ENCODE measurements at regions not wholly inside any gene's neighbourhood (a gene's known extent, or its start where the extent isn't known, plus 50 kb on each side); places are given as distances from the start of the nearest gene placed in this dataset.

DNA sequence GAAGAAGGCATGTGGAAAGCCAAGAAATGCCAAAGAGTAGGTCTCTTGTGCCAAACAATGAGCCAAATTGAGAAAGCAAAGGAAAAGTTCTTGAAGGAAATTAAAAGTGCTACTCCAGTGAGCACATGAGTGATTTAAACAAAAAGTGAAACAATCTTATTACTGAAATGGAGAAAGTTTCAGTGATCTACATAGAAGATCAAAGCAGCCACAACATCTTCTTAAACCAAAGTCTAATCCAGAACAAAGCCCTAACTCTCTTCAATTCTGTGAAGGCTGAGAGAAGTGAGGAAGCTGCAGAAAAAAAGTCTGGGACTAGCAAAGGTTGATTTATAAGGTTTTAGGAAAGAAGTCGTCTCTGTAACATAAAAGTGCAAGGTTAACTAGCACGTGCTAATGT, 259.6 kb downstream of the FLRT2 start:
- no peak for DNase-seq

DNA sequence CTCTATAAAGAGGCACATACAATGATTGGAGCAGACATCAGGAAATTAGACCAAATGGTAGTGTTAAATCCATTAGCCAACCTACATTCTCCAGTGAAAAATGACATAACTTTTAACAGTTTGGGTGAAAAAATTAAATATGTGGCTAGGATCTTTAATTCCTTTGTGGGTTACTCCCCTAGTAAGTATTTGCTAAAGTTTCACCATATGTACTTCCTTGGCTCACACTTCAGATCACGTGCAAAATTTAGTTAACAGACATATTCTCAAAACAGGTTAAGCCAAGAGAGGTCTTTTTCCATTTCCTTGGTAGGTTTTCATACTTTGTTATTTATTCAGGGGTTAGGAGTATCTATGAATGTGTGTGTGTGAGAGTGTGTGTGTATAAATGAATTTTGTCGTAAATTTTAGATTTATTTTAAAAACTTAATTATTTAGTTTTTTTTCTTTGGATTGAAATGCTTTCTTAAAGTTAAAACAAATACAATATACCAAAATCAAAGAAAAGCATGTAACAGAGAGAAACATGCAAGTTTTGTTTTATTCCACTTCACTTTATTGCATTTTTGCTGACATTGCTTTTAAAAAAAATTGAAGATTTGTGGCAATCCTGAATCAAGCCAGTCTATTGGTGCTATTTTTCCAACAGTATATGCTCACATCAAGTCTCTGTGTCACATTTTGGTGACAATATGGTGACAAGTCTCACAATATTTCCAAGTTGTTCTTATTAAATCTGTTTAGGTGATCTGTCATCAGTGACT, 258.7 kb downstream of the FLRT2 start:
- DNase-seq, result no peak

DNA sequence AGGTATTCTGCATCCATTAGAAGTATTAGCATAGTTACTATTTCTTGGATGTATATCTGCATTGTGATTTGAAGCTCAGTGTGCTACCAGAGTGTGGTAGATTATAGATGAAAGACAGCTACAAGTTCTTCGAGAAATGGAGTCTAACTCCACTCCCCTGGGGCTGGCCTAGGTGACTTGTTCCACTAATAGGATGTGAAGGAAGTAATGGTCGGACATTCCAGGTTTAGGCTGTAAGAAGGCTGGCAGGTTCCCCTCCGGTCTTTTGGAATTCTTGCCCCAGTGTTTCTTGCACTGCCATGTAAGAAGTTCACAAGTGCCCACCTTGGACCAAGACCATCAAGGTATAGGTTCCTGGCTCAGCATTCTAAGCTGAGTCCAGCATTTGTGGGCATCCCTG, 236.4 kb downstream of the FLRT2 start:
- DNase-seq, result no peak

DNA sequence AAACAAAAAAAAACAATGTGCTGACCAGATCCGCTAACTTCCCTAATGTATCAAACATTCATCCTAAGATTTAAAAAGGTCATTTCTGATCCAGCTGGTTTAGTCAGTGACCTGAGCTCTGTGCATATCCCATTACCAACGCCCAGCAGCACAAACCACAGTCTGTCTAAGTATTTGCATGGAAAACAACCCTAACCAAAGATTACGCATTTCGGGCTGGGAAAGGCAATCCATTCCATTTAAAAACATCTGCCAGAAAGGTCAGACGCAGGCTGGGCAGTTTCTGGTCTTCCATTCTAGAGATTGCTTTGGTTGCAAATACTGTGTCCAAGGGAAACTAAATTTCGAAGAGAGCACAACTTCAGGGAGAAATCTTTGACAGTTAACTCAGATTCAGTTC, 234.9 kb downstream of the FLRT2 start:
- DNase-seq, result no peak

DNA sequence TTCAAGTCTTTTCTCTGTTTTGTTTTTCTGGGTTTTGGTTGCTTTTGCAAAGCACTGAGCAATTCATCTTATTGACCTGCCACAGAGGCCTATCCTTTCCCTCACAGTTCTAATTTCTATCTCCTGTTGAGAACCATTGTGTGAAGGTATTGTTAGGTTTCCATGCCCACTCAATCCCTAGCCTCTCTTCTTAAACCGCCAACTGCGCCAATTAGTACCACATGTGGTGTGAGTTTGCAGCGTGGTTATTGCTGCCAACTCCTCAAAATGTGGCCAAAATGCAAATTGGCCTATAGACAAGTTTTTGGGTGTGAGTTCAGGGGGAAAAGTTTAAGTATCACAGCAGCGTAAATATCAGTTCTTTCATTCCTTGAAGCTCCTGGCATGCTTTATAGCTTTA, 232.6 kb downstream of the FLRT2 start:
- no peak for DNase-seq

DNA sequence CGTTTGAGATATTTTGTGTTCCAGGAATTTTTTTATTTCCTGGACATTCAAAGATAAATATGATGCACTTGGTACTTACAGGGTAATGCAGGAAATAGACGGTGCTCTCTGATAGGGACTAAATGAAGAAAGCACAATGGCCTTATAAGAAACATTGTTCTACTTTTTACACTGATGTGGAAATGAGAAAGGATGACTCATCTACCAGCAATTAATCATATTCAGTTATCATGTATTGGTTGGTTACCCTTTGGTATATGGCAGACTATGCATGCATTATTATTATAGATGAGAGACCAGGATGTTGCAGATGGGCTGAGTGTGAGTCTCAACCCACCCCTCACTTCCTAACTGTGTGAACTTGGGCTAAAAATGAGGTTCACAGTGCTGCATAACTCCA, 222.2 kb downstream of the FLRT2 start:
- DNase-seq, result no peak

DNA sequence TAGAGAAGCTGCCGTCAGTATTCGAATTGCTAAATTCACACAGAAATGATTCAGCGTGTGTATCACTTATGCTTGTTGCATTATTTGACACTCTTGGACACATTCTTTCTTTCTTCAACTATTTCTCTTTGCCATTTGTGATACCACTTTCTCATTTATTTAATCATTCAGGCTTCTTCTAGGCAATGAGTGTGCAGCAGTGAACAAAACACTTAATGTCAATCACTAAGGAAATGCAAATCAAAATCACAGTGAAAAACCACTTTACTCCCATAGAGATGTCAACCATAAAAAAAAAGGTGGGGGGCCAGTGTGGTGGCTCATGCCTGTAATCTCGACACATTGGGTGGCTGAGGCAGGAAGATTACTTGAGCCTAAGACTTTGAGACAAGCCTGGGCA, 214.6 kb downstream of the FLRT2 start:
- no peak for DNase-seq

DNA sequence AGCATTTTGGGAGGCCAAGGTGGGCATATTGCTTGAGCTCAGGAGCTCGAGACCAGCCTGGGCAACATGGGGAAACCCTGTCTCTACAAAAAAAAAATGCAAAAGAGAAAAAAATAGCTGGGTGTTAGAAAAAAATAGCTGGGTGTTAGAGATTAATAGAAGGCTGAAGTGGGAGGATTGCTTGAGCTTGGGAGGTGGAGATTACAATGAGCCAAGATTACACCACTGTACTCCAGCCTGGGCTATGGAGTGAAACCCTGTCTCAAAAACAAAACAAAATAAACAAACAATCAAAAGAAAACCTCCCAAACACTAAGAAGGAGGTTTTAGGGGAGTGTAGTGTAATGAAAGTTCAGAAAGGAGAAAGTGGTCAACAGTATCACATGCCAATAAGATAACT, 202.1 kb downstream of the FLRT2 start:
- no peak for DNase-seq

DNA sequence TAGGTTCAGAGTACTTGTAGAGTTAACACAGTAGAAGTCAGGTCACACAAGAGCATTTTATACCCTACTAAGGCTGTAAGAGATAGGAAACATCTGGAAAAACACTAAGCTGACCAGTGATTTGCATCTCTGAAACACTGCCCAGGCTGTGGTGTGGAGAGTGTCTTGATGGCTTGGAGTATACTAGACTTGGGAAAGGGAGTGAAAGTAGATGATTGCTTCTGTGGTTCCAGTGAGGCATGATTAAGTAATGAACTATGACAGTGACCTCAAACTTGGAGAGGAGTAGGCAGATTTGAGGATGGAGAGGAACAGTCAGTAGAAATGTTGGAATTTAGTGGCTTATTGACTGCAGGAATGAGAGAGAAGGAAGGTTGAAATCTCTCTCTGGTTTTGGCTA, 201.2 kb downstream of the FLRT2 start:
- DNase-seq, result no peak

DNA sequence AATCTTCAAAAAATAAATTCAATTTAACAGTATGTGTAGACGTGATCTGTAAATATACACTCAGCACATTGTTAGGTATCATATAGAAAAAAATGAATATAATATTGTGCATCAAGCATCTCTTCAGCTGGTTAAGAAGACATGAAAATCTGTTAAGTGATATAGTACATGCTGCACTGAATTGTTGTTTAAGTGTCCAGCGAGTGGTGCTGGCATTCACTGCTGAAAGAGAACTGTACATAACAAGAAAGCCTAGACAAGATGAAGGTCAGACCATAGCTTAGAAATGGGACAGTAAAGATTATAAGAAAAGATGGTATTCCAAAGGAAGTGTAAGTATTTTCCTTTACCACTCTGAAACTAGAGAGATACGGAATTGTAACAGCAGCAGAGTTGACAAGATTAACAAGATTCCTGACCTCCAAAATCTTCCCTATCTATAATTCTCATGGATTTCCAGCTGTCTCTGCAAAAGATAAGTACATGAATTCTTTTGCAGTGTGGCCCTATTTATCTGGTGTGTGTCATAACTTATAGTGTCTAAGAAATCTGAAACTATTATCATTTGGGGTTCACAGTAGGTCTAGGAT, 198.6 kb downstream of the FLRT2 start:
- DNase-seq, result no peak

DNA sequence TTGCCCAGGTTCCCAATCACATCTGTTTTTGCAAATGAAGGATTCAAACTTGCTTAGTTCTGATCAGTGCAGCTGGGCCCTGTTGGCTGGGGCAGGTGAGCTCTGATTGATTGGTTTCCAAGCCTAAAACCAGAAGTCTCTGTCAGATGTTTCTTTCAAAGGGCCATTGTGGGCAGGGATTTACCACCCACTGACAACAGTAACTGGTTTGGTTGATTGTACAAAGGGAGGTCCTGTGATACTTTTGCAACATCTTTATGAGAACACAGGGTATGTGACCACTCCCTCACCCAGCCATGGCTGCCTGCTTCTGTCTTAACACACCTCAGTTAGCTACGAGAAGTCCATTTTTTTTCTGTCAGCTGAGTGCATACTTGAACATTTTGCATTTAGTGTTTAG, 184.1 kb downstream of the FLRT2 start:
- DNase-seq, result no peak

DNA sequence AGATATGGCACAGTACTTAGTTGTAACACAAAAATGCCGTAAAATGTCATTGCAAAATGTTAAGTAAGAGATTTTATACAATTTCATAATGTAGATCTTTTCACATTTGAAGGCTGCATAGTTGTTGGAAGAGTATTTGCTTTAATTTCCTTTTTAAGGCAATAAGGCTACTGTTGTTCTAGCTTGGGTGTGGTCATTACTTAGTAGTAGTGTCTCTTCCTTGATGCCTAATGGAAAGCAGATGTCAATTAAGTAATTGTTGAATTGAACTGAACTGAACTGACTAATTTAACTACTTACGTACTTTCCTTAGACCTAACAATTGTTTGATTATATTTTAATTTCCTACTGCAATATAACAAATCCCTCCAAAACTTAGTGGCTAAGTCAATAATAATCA, 181.7 kb downstream of the FLRT2 start:
- no peak for DNase-seq
